GM19239 (cell line): ENCODE measurements at regions not wholly inside any gene's neighbourhood (a gene's known extent, or its start where the extent isn't known, plus 50 kb on each side); places are given as distances from the start of the nearest gene placed in this dataset.

Experiments
- DNase-seq: peaks from one replicate; pipeline ENCODE4 v3.0.0; 2011; ENCODE audit warnings: low spot score; ENCODE audit not compliant: insufficient read length
- FAIRE-seq: peaks from 2 replicates; lab custom pipeline; 2011; peaks lifted over from hg19 to GRCh38; lab: Jason Lieb, UNC

GRCh38 chr10:90605506-90605905, 252.3 kb downstream of the HTR7 start:
- DNase-seq (no peak), FAIRE-seq (no peak)

DNA sequence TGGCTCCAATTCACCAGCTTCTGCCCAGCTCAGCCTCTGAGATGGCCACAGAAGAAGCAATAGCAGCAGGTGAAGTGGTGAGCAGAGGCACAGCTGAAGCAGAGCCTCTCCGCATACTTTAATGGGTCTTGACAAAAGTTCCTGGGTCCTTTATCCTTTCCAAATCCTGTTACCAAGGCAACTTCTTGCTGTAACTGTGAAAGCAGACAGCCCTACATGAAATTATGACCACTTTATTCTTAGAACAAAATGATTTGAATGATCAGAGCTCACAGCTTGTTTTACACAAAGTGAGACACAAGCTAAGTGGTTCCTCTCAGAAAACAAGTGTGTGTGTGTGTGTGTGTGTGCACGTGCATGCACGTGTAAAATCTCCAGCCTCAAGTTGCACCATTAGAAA, 245.6 kb downstream of the HTR7 start:
- DNase-seq (no peak), FAIRE-seq (no peak)

DNA sequence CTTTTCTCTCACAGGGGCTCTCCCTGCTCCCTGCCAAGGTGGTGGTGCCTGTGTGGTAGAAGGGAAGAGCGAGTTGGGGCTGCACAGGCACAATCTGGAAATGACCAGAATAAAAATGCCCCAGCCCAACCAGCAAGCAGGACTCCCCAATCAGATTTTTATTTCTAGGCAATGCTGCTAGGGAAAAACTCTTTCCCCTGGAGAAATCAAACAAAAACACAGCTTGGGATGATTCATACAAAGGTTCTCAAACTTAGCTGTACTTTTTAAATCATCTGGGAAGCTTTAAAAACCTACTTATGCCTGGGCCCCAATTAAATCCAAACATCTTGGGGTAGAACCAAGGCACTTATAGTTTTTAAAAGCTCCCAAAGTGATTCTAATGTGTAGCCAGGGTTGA, 243.2 kb downstream of the HTR7 start:
- DNase-seq (no peak), FAIRE-seq (no peak)

DNA sequence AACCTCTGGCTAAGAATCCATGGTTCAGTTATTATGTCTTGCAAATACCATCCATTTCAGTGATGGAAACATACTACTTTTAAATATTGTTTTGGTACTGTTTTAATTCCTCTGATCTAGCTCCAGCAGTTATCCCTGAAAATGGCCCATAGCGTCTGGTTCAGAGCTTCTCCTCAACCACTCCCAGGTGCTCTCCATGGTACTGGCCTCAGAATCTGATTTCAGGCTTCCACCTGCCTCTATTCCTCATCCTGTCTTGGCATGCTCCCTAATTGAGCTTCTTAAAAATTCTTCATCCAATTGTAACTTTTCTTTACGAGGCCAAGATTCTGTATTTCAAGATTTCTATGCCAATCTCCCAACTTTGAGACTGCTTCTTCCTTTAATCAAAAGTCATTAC, 236.3 kb downstream of the HTR7 start:
- DNase-seq, result no peak
- no peak for FAIRE-seq

DNA sequence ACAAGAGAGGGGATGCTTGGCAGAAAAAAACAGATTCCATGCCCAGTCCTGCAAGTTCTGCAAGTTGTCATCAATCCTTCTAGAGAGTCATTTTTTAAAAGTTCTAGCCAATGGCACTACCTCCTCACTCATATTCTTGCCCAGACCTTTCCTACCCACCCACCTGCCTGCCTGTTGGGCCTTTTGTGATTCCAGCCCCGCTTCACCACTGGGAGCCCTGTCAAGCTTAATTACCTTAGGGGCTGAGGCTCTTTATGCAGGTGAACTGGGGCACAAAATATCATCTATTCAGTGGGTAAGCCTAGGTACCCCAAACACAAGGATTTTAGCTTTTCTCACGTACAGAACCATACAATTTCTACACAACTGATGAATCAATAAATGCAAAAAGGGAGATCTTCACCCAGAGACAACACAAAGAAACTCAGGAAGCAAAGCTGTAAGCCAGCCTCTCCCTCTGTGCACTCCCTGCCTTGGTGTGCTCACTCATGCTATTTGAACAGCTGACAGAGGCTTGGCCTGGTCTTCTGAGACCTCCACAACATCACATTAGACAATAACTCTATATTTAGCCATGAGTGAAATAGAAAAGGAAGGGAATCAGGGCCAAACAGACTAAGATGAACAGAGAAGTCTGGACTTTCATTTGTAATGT, 222.6 kb downstream of the HTR7 start:
- FAIRE-seq (no peak), DNase-seq (no peak)

DNA sequence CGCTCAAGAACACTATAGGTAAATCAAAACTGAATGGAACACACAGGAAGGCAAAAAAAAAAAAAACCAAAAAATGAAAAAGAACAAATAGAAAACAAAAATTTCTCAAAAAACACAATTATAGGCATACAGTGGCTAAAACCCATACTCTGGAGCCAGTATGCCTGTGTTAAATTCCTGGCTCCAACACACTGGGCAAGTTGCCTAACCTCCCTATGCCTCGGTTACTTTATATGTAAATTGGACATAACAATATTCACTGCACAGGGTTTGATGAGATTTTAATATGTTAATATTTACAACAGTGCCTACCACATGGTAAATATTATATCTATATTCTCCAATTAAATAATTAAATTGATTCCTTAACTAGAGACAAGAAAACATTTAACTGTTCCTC, 217.1 kb downstream of the HTR7 start:
- no peak for FAIRE-seq
- DNase-seq, result no peak

GRCh38 chr10:90641731-90642130, 216.1 kb downstream of the HTR7 start:
- DNase-seq, result no peak
- no peak for FAIRE-seq

- FAIRE-seq (no peak), DNase-seq (no peak)
These were observed 215.7 kb downstream of the HTR7 start for GRCh38 chr10:90642136-90642535.

DNA sequence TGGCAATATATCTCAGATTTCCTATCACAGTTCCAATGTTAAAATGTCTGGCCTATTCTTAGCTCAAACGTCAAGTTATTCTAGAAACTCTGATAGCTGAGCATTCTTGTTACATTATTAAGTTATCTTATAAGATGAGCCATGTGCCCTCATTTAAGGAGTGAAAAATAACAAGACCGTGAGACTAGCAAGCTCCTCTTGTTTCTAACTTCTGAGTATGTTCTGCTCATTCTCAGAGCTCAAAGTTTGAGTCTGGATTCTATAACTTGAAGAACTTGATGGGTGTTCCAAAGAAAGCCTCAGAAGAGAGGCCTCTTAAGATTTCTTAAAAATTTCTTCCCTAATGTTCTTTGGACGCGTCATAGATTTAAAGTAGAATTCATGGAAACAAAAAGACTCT, 215.2 kb downstream of the HTR7 start:
- no peak for DNase-seq
- no peak for FAIRE-seq

DNA sequence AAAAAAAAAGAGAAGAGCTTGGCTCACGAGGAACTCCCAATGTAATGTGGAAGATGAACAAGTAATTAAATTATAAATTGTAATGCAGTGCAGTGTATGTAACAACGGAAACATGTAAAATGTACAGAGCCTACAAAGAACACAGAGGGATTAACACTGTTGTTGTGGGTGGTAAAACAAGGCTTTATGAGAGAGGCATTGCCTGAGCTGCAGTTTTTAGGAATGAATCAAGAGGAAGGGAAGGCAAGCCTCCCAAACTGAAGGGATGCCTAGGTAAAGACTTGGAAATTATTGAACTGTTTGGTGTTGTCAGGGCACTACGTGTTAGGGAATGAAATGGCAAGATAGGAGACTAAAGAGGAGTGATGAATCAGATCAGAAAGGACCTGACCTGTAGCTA, 213.7 kb downstream of the HTR7 start:
- FAIRE-seq, result no peak
- no peak for DNase-seq

DNA sequence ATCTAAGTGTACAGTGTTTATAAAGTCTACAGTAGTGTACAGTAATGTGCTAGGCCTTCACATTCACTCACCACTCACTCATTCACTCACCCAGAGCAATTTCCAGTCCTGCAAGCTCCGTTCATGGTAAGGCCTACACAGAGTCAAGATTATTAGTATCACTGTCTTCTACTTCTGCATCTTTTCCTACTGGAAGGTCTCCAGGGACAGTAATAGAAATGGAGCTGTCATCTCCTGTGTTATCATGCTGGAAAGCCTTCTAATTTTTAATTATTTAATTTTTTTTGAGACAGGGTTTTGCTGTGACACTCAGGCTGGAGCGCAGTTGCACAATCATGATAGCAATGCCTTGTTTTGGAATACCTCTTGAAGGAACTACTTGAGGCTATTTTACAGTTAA, 207.0 kb downstream of the HTR7 start:
- FAIRE-seq (no peak), DNase-seq (no peak)

- DNase-seq (no peak), FAIRE-seq (no peak)
These were observed 205.3 kb downstream of the HTR7 start for GRCh38 chr10:90652519-90652918.

DNA sequence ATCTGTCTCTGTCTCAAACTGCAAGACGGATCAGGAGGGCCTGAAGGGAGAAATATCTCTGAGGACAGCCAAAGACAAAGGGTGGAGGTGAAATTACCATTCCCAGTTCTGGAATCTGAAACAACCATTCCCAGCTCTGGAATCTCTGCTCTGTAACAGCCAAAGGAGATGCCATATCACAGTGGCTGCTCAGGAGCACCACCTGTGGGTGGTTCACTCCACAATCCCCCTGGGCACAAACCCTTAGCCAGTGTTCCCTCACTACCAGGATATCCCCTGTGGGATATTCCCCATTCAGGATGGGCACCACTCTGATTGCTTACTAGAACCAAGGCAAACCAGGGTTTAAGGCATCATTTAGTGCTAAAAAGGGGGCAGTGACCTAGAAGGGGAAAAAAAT, 199.0 kb downstream of the HTR7 start:
- FAIRE-seq (no peak), DNase-seq (no peak)

DNA sequence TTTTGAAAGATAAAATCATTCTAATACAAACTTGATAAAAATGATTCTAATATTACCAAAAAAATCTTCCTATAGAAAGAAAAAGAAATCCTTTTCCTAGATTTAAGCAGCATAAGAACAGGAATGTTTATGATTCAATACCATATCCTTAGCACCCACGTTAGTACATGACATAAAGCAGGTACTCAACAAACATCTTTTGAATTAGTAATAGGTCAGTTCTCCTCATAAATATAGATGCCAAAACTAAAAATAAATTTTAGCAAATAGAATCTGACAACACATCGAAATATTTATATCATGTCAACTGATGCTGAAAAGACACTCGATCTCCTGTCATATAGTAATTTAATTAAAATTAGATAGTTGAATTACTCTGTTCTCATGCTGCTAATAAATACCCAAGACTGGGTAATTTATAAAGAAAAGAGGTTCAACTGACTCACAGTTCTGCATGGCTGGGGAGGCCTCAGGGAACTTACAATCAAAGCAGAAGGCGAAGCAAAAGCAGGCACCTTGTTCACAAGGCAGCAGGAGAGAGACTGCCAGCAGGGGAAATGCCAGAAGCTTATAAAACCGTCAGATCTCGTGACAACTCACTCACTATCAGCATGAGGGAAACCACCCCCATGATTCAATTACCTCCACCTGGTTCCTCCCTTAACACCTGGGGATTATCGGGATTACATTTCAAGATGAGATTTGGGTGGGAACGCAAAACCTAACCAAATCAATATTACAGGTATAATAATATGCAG, 191.8 kb downstream of the HTR7 start:
- no peak for FAIRE-seq
- no peak for DNase-seq

DNA sequence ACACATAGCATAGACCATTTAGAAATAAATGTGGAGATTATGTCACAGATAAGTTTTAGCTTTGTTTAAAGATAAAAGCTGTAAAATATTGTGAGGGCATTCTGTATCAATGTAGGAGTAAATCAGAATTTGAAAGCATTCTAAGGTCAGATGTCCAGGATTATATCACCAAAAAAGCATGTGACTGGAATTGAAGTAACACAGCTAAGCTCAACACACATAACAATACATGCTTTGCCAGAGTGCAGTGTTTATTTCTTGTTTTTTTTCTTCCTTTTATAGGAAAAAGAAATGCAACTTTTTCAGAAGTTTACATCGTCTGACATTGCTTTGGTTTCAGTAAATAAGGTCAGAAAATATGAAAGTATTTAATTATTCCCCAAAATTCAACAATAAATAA, 183.4 kb downstream of the HTR7 start:
- DNase-seq (no peak), FAIRE-seq (no peak)

GRCh38 chr10:90674928-90675327, 182.9 kb downstream of the HTR7 start:
- FAIRE-seq, result no peak
- no peak for DNase-seq

GRCh38 chr10:90675621-90676020, 182.2 kb downstream of the HTR7 start:
- no peak for FAIRE-seq
- DNase-seq, result no peak
